ENCODE measurements at regions not wholly inside any gene's neighbourhood (a gene's known extent, or its start where the extent isn't known, plus 50 kb on each side); places are given as distances from the start of the nearest gene placed in this dataset.
"Not testable (repeated sequence)": the region's sequence is repeated elsewhere in the genome, so short reads cannot be mapped to it uniquely, and the experiment has no call there.

DNA sequence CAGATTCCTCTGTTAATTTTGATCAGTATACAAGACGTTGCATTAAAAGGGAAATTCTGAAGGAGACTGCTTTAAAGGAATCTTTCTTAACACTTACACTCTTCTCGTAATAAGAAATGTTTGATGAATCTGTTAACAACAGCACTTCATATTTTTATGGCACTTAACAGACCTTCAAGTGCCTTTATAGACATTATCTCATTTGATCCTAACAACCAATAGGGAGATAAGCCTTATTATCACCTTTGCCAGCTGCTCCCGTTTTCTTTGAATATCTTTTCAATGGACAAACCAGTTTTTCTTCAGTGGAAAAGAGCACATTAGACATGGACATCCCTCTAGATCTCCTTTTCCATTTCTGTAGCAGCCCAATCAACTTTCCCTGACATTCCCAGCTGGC is 653.0 kb upstream of the FAM98A start:
- no peak for DNase-seq (ENCODE audit: low read depth in 2 of 2, low spot score in 1 of 2)

DNA sequence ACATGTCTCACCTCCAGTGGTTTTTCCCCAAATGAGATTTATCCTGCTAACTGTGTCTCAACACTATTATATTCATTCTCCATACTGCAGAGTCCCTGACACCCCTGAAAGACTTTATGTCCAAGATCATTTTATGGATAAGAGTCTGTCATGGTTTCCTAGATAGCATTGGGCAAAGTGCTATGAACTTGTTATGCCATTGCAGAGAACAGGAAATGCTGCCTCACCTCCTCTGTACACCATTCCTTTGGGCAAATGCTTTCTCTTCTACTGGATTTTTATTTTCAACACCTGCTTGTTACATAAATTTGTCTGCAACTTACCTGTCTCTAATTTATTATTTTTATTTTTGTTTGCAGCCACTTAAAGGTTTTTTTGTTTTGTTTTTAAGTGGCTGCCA is 652.5 kb upstream of the FAM98A start:
- no peak for DNase-seq (ENCODE audit: low read depth in 2 of 2, low spot score in 1 of 2)

DNA sequence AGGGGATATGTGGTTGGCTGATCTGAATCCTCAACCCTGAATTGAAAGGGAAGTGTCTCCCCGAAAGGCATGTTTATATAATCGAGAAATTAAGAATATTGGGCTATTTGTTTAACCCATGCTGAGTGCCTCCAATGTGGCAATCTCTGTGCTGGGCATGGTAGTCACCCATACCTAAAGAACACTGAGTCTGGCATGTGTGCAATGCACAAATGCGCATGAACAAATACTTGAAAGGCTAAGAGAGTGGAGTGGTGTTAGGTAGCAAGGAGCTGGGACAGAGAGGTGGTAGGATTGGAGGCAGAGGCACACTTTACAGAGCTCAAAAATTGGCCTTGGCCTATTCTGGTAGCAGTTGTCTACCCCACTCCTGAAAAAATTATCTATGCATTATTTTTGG is 645.1 kb upstream of the FAM98A start:
- no peak for DNase-seq (ENCODE audit: low read depth in 2 of 2, low spot score in 1 of 2)

DNA sequence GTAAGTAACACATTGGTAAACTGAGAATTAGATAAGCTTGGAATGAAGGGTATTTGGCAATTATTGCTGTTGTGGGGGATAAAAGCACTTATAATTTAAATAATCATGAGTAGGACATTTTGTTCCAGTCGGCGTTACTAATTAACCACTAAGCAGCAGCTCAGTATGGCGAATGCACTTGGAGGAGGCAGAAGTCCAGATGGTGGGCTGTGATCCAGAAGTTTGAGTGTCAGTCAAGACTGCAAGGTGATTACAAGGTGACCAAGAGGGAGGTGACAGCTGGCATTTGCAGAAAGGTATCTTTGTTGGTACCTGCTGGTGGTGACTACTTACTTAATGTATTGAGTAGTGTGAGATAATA is 643.6 kb upstream of the FAM98A start:
- no peak for DNase-seq (ENCODE audit: low read depth in 2 of 2, low spot score in 1 of 2)

DNA sequence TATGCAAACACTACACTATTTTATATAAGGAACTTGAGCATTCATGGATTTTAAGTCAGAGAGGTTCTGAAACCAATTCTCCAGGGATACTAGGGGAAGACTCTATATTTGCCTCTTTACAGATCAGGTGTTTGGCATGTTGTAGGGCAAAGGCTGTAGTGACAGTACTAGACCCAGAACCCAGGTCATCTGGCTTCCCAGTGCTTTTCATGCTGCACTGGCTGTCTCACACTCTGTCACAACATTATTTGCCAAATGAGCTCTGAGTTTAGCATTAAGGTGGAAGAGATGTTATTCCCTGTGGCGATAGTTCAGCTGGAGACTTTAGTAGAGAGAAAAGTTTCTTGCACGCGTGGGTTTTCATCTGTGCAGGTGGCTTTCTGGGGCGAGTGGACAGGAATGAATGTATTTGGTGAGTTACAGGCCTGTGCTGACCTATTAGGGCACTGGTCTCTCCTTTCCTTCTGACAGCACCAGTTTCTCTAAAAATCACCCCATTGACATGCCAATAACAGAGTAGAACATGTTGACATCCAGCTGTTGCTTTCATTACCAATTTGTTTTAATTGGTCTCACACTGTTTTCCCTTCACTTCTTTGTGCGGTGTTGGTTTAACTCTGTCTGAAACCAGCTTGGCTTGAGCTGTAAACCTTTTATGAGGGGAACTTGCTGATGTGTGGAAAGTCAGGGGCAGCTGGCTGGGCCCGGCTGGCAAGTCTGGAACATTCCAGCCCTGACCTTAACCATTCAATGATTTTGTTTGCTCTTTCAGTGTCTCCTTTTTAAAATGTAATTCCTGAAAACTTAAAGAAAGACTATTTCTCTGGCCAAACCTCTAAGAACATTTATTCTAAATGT is 643.0 kb upstream of the FAM98A start:
- DNase-seq (ENCODE audit: low read depth in 2 of 2, low spot score in 1 of 2) = no peak

DNA sequence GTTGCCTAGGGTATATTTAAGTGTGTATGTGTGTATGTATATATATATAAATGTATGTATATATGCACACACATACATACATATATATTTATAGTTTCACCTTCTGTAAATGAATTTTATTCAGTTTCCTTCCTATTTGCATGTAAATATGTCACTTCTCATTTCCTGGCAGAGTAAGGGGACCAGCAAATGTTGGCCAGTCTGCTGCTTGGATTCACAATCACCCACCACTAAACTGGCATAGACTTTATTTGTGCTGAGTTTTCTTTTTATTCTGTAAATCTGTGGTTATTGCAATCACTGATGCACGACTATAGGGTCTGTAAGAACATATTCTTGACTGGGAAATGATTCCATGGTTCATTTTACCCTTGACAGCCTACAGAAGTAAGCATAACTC is 640.4 kb upstream of the FAM98A start:
- no peak for DNase-seq (ENCODE audit: low read depth in 2 of 2, low spot score in 1 of 2)

DNA sequence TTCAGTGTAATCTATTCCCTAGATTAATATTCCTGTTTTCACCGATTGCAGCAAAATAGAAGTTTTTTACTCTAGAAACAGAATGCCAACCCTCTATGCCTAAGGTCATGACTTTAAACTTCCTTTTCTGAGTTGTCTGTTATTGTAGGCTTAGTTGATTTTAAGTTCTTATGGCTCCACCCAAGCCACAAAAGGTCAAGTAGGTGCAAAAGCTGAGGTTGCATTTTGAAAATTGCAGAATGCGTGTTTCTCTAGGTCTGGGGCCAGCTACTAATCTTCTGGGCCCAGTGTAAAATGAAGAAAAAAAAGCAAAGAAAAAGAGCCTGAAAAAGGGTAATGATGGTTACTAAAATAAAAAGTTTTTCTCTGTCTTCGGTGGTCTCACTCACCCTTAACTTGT is 635.7 kb upstream of the FAM98A start:
- no peak for DNase-seq (ENCODE audit: low read depth in 2 of 2, low spot score in 1 of 2)

DNA sequence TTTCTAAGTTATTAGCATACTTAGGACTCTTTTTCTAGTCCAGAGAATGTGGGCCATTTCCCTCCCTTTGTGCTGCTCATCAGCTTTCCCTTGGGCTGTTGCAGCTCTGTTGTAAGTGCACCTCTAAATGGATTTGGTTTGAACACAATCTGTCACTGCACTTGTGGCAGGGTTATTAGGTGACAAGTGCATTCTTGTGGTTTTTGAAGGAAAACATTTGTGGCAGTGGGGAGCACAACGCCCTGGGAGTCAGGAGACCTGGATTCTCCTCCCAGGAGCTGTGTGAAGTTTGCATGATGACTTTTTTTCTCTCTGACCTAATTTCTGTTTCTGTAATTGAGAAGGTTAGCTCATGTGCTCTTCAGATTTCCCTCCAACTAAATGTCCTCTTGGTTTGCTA is 630.9 kb upstream of the FAM98A start:
- DNase-seq (ENCODE audit: low read depth in 2 of 2, low spot score in 1 of 2) = no peak

DNA sequence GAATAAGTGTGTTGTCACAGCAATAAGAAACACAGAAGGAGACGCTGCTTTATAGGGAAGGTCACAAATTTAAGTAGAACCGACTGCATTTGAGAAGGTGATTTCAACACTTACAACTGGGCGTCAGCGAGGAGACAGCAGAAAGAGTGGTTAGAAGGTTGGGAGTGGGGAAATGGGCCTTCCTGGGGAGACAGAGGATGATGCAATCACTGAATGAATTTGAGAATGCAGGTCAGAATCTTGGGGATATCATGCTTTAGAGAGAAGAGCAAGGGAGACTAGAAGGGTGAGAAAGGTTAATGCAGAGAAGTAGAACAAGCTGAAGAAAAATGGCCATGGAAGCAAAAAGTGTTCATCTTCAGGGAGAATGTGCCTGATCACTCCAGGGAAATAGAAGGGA is 616.1 kb upstream of the FAM98A start:
- no peak for DNase-seq (ENCODE audit: low read depth in 2 of 2, low spot score in 1 of 2)

DNA sequence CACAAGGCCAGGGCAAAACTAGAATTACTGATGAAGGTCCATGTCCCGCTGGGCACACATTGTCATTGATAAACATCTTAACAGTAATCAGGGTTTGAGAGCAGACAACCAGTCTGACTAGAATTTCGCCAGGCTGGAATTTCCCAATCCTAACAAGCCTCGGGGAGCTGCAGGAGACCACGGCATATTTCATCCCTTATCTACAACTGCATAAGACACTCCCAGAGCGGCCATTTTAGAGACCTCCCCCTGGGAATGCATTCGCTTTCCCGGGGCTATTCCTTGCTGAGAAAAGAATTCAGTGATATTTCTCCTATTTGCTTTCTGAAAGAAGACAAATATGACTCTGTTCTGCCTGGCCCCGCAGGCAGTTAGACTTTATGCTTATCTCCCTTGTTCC is 611.3 kb upstream of the FAM98A start:
- DNase-seq (ENCODE audit: low read depth in 2 of 2, low spot score in 1 of 2) = not testable (repeated sequence)

DNA sequence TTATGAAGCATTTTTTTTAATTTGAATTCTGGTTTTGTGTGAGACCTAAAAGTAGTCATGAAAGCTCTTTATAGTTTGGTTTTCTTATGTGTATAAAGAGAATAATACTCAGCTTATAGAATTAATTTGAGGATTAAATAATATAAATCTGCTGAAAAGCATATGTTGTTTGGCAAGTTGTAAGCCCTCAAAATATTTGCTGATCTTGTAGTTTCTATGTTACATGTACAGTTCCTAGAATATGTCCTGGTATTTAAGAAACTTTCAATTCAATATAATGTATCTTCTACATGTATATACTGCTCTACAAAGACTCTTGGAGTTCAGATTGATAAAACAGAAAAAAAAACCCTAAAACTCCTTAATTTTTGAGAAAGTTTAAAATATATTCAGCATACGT is 605.5 kb upstream of the FAM98A start:
- no peak for DNase-seq (ENCODE audit: low read depth in 2 of 2, low spot score in 1 of 2)

DNA sequence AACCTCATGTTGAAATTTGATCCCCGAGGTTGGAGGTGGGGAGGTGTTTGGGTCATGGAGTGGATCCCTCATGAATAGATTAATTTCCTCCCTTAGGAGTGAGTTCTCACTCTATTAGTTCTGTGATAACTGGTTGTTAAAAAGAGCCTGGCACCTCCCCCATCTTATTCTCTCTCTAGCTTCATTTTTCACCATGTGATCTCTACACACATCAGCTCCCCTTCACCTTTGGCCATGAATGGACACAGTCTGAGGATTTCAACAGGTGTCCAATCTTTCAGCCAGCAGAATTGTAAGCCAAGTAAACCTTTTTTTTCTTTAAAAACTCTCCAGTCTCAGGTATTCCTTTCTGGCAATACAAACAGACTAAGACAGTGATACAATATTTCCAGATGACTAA is 602.0 kb upstream of the FAM98A start:
- no peak for DNase-seq (ENCODE audit: low read depth in 2 of 2, low spot score in 1 of 2)

DNA sequence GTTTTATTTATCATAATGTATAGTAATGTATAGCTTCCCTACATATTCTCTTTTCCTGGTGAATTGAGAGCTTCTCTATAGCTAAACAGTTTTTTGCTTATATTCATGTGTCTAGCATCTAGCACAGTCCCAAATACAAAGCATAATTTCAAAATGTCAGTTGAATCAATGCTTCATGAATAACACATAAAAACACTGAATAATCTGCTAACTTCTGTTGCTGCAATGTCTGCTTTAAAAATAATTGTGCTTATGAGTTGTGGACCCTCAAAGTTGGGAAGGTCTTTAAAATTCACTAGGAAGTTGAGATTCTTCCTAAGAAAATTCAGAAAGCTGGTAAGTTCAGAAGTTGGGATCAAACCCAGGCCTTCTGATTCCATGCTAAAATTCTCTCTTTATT is 600.9 kb upstream of the FAM98A start:
- no peak for DNase-seq (ENCODE audit: low read depth in 2 of 2, low spot score in 1 of 2)

DNA sequence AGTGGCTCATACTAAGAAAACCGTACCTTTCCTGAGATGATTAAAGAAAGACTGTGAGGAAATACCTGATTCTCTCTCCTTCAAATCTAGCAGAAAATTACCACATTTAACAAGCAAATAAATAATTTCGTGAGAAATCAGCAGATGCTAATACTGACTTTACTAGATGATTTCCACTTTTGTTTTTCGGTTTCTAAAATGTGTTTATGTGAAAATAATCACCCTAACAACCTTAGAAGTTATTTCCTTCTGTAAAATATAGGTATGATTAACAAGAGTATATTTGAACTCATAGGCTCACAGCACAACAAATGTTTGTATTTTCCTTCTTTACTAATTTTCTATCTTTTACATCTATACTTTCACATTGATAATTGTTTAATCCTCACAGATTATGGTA is 594.1 kb upstream of the FAM98A start:
- no peak for DNase-seq (ENCODE audit: low read depth in 2 of 2, low spot score in 1 of 2)

DNA sequence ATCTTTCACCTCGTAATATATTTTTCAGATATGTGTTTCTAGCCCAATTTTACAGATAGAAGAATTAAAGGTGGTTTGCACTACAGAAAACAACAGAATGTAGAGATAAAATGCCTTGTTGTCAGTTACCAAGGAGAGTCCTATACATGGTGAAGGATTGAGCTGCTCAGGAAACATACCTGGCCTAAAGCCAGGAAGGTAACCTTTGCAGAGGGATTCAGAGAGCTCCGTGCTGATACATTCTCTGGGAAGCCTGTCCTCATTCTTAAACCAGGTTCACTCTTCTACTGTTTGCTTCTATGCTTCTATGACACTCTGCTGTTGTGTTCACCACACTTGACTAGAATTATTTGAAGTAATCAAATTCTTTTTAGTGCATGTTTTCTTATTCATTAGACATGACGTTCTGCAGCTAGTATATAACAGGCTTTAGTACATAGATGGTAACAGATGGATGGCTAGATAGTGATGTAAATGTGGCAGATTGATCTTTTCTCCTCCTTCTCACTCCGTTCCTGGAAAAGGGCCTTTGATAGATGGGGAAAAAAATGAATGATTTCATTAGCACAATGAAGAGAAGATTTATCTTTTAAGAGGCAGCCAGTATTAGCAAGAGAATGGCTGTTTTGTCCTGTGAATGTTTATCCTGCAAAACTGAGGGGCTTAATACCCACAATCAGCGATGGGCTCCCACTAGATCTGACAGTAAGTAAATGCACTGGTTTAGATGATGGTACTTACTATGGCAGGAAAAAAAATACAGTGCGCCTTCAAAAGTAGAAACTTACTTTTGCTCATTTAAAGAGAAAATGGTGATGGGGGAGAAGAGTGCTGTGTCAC is 589.6 kb upstream of the FAM98A start:
- no peak for DNase-seq (ENCODE audit: low read depth in 2 of 2, low spot score in 1 of 2)

DNA sequence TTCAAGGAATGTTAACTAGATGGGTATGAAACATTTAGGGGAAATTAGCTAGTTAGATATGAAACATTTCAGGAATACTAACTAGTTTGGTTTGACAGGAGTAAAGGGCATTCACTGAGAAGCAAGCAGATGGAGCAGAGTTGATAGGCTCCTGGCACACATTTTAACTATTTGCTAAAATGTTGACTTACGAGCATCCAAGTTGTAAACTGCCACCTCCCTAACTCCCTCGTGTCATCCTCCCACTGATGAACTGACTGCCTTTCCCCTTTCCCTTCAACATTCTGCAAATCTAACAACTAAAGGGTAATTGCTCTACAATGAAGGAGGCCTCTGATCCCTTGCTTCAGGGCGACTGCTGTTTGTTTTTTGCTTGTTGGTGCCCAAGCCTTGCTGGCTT is 580.4 kb upstream of the FAM98A start:
- no peak for DNase-seq (ENCODE audit: low read depth in 2 of 2, low spot score in 1 of 2)

DNA sequence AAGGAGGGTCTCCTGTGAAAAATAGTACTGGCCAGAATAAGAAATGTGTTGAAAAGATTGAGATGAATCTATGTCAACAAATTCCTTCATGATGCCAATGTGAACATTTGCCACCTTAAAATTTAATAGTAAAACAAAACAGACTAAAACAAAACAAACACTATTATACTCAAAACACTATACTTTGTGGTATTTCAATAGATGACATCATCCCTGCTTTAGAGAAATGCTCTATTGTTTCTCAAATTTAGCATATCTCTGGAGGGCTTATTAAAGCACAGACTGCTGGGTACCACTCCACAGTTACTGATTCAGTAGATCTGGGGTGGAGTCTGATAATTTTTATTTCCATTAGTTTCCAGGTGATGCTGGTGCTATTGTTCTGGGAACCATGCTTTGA is 579.4 kb upstream of the FAM98A start:
- DNase-seq (ENCODE audit: low read depth in 2 of 2, low spot score in 1 of 2) = no peak

DNA sequence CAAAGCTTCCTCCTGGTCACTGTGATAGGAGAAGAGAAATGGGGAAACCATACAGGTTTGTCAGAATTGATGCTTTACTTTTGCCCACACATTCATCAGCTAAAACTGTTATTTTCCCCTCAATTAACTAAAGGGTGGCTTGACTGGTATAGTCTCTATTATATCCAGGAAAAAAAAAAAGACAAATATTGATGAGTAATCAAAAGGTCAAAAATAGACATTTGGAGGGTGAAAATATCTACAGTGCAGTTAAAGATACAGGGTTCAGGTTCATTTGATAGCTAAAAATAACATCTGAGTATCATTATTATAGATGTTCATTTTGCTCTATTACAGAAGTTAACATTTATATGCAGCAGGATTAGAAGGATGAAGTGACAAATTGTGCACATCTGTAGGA is 577.6 kb upstream of the FAM98A start:
- no peak for DNase-seq (ENCODE audit: low read depth in 2 of 2, low spot score in 1 of 2)

DNA sequence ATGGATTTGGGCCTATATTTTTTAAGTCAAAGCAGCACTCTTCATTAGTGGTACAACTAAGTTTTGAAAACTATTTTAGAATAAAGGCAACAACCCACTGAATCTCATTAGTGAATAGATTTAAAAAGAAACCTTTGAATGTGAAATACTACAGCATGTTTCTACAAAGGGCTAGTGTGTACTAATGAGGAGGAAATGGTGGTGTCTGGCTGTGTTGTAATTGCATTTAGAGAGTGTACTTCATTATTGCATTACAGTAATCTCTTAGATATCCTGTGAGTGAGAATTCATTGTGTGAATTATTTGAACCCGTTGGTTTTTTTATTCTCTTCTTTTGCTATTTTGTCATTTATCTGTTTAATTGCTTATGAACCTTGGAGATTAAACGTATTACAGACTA is 575.4 kb upstream of the FAM98A start:
- no peak for DNase-seq (ENCODE audit: low read depth in 2 of 2, low spot score in 1 of 2)

DNA sequence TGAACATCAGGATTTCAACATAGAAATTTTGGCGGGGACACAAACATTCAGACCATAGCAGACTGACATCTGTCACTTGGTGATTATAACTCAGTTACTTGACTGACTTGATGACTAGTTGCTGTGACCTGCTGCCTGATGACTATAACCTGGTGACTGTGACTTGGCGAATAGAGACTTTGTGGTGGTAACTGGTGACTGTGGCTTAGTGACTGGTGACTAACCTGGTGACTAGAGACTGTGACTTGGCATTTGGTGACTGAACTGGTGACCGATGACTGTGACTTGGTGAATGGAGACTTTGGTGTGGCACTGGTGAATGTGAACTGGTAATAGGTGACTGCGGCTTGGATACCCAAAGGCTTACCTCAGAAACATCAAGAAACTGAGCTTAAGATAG is 563.1 kb upstream of the FAM98A start:
- DNase-seq (ENCODE audit: low read depth in 2 of 2, low spot score in 1 of 2) = no peak

DNA sequence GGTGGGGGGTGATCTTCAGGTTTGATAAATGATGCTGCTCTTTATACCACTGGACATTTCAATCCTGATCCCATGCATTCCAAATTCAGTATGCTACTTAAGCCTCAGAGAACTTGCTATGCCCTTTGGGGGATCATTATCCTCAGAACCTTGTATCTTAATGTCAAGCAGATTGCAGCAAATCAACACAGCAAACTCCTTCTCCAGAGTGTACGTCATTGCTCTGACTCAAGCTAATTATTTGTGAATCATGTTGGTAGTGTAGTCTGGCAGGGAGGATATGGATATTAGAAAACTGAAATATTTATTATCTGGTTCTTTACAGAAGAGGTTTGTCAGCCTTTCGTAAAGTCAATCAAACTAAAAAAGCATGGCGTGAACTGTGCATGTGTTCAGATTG is 562.5 kb upstream of the FAM98A start:
- DNase-seq (ENCODE audit: low read depth in 2 of 2, low spot score in 1 of 2) = no peak

DNA sequence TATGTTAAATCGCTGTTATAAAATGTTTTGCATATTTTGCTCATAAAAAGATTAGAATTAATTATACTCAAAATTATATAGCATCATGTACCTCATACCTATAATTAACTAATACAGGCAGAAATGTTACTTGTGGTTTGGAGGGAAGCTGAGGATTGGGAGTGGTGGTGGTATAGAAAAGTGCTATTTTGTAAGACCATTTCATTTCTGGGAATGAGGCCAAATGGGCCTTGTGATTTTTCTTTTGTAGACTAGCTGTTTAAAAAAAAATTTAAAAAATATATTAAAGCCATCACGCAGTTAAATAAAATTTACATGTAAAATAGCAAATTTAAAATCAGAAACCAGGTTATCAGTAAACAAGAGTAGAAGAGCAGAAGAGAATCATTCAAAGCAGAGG is 560.8 kb upstream of the FAM98A start:
- no peak for DNase-seq (ENCODE audit: low read depth in 2 of 2, low spot score in 1 of 2)

DNA sequence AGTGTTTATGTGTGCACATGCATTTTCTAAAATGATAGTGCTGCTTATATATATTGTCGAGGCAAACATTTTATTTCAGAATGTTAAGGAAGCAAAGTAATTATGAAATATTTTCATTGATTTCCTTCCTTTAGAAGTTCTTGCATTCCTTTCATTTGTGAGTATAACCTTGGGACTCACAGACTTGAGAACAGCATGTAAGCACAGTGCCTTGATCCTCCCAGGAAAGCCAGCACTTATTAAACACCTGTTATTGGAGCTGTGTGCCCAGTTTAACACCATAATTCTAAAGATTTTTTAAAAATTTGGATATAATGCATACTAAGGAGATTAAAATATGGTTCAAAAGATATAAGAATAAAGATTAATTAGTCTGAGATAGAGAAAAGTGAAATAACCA is 554.4 kb upstream of the FAM98A start:
- DNase-seq (ENCODE audit: low read depth in 2 of 2, low spot score in 1 of 2) = no peak
